ENCODE measurements at regions not wholly inside any gene's neighbourhood (a gene's known extent, or its start where the extent isn't known, plus 50 kb on each side); places are given as distances from the start of the nearest gene placed in this dataset.
"Not testable (repeated sequence)": the region's sequence is repeated elsewhere in the genome, so short reads cannot be mapped to it uniquely, and the experiment has no call there.

- not testable (repeated sequence) for TF ChIP-seq CBX8 (IDR thresholded peaks at IDR 0.05; ENCODE audit: borderline replicate concordance, low read depth, low read length); YY1 (IDR thresholded peaks at IDR 0.05; ENCODE audit: low read depth, low read length); CTCF (IDR thresholded peaks at IDR 0.05; ENCODE audit: control extremely low read depth in 1 of 3, insufficient read depth in 1 of 3, low read depth in 1 of 3, low read length in 3 of 3); EP300 (IDR thresholded peaks at IDR 0.05; ENCODE audit: borderline replicate concordance in 1 of 2, low read depth in 2 of 2, low read length in 2 of 2); JUND (IDR thresholded peaks at IDR 0.05; ENCODE audit: low read length); POLR2A (IDR thresholded peaks at IDR 0.05; ENCODE audit: control extremely low read depth in 1 of 2, low read depth in 2 of 2, low read length in 2 of 2); NRF1 (IDR thresholded peaks at IDR 0.05; ENCODE audit: low read depth, low read length); RFX5 (IDR thresholded peaks at IDR 0.05; ENCODE audit: borderline replicate concordance, low read depth, low read length); RAD21 (IDR thresholded peaks at IDR 0.05 in 1 of 2, conservative IDR thresholded peaks at IDR 0.05 in 1 of 2; ENCODE audit: low read depth in 2 of 2, low read length in 2 of 2); CBX5 (IDR thresholded peaks at IDR 0.05; ENCODE audit: low read depth, low read length); SP4 (IDR thresholded peaks at IDR 0.05; ENCODE audit: low read length); SIN3A (conservative IDR thresholded peaks at IDR 0.05 in 1 of 2, IDR thresholded peaks at IDR 0.05 in 1 of 2; ENCODE audit: low read depth in 1 of 2, low read length in 2 of 2)
Measured at GRCh38 chrX:3435916-3436315, 89.5 kb upstream of the MXRA5 start.

All from H1 (cell line).